Neural progenitor cell (in vitro differentiated cells): ENCODE measurements at regions not wholly inside any gene's neighbourhood (a gene's known extent, or its start where the extent isn't known, plus 50 kb on each side); places are given as distances from the start of the nearest gene placed in this dataset.

ENCODE experiments used
- CTCF ChIP-seq: fragments of 200-600 bp; sonication (generic); IDR thresholded peaks from 2 replicates; pipeline ENCODE4 v1.5.1; 2017; ENCODE audit warnings: antibody characterized with exemption, mild to moderate bottlenecking
- EZH2 ChIP-seq: fragments of 200-600 bp; sonication (generic); IDR thresholded peaks from 2 replicates; pipeline ENCODE4 v1.6.1; 2017; ENCODE audit warnings: antibody characterized with exemption, mild to moderate bottlenecking, moderate library complexity

- TF ChIP-seq CTCF, result no peak
- no peak for TF ChIP-seq EZH2
Measured at GRCh38 chr1:34331020-34331926, 154.6 kb downstream of the C1orf94 start.
